ENCODE measurements at regions not wholly inside any gene's neighbourhood (a gene's known extent, or its start where the extent isn't known, plus 50 kb on each side); places are given as distances from the start of the nearest gene placed in this dataset.

GRCh38 chr2:20534913-20535801, 88.3 kb downstream of the RHOB start (continued):
- TF ChIP-seq TFDP2 (CRISPR knock-in tag; IDR thresholded peaks at IDR 0.05) = no peak
- no peak for TF ChIP-seq ZNF605 (CRISPR knock-in tag; IDR thresholded peaks at IDR 0.05)
- TF ChIP-seq ZNF33B (CRISPR knock-in tag; IDR thresholded peaks at IDR 0.05) = no peak
- TF ChIP-seq ZNF552 (CRISPR knock-in tag; IDR thresholded peaks at IDR 0.05; ENCODE audit: borderline replicate concordance) = no peak
- no peak for TF ChIP-seq E2F2 (CRISPR knock-in tag; IDR thresholded peaks at IDR 0.05; ENCODE audit: borderline replicate concordance)
- TF ChIP-seq ZNF7 (CRISPR knock-in tag; IDR thresholded peaks at IDR 0.05) = no peak
- 0 out of 2 replicates have a peak, but pooled peaks have one; percentile 53 for TF ChIP-seq NR2C2 (CRISPR knock-in tag; IDR thresholded peaks at IDR 0.05; ENCODE audit: borderline replicate concordance)
- TF ChIP-seq GMEB2 (CRISPR knock-in tag; IDR thresholded peaks at IDR 0.05; ENCODE audit: low read depth) = no peak
- no peak for TF ChIP-seq NR1H2 (CRISPR knock-in tag; IDR thresholded peaks at IDR 0.05; ENCODE audit: borderline replicate concordance, low read depth)
- TF ChIP-seq JARID2 (CRISPR knock-in tag; IDR thresholded peaks at IDR 0.05; ENCODE audit: insufficient replicate concordance) = no peak
- TF ChIP-seq TBX2 (CRISPR knock-in tag; IDR thresholded peaks at IDR 0.05; ENCODE audit: borderline replicate concordance) = peak; percentile 73; the same call in 1 of the 2 replicates
- TF ChIP-seq ZNF350 (CRISPR knock-in tag; IDR thresholded peaks at IDR 0.05; ENCODE audit: borderline replicate concordance, low read depth) = peak; percentile 58; the same call in 1 of the 2 replicates
- TF ChIP-seq HDAC6 (IDR thresholded peaks at IDR 0.05; ENCODE audit: low read depth, low read length) = no peak
- no peak for TF ChIP-seq DNMT3B (CRISPR knock-in tag; conservative IDR thresholded peaks at IDR 0.05)
- TF ChIP-seq ZNF644 (CRISPR knock-in tag; IDR thresholded peaks at IDR 0.05; ENCODE audit: low read depth) = peak; percentile 8; the same call in 1 of the 2 replicates
- TF ChIP-seq BCLAF1 (IDR thresholded peaks at IDR 0.05) = no peak
- no peak for TF ChIP-seq ZC3H4 (CRISPR knock-in tag; IDR thresholded peaks at IDR 0.05; ENCODE audit: borderline replicate concordance)
- no peak for TF ChIP-seq ISX (CRISPR knock-in tag; conservative IDR thresholded peaks at IDR 0.05)
- no peak for TF ChIP-seq ATM (IDR thresholded peaks at IDR 0.05; ENCODE audit: borderline replicate concordance)
- TF ChIP-seq MZF1 (CRISPR knock-in tag; IDR thresholded peaks at IDR 0.05; ENCODE audit: borderline replicate concordance) = no peak

All from HepG2 (cell line).